ENCODE measurements at regions not wholly inside any gene's neighbourhood (a gene's known extent, or its start where the extent isn't known, plus 50 kb on each side); places are given as distances from the start of the nearest gene placed in this dataset.

DNA sequence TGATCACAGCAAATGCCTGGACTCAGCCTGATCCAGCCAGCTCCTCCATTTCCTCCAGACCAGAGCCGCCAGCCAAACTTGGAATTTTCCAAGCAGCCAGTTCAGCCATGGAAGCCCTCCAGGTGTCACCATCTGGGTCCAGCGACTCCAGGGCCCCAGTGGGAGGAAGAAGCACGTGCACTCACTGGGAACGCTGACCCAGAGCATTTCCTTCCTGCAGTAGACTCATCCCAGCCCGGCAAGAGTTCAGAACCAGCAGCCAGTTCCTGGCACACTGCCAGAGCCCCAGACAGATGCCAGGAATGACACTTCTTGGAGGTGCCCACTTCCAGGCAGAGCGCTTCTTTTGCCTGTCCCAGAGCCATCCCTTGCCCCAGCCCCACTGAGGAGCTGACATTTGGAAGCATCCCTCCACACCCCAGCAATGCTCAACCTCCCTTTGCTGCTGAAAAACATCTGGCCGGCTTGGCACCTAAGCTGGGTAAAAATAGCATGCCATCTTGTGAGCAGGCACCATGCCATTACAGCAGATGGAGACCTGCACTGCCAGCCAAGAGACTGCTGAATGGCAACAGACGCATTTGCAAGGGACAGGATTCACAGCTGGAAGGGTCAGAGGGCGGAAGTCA, 460.3 kb upstream of the PROK2 start:
- Histone ChIP-seq H3K4me1 (peaks cover 4 to 13% (median 12%) of the 10 kb centered on the region in 4 donors), H3K9me3 (no peaks in the 10 kb centered on the region), H3K27ac (peak overlapping the region in 2 of 4 donors; percentile 0 to 25), H3K4me3 (no peak overlapping the region), H3K36me3 (no peaks in the 10 kb centered on the region), H3K27me3 (no peaks in the 10 kb centered on the region)
- 54% methylated on average over 5 to 9 of the region's 9 CpGs for WGBS, 2 donors
- peak in 1 of 2 donors; percentile 4 for ATAC-seq (ENCODE audit: low FRiP score in 2 of 2)
- TF ChIP-seq, protein P1, sequence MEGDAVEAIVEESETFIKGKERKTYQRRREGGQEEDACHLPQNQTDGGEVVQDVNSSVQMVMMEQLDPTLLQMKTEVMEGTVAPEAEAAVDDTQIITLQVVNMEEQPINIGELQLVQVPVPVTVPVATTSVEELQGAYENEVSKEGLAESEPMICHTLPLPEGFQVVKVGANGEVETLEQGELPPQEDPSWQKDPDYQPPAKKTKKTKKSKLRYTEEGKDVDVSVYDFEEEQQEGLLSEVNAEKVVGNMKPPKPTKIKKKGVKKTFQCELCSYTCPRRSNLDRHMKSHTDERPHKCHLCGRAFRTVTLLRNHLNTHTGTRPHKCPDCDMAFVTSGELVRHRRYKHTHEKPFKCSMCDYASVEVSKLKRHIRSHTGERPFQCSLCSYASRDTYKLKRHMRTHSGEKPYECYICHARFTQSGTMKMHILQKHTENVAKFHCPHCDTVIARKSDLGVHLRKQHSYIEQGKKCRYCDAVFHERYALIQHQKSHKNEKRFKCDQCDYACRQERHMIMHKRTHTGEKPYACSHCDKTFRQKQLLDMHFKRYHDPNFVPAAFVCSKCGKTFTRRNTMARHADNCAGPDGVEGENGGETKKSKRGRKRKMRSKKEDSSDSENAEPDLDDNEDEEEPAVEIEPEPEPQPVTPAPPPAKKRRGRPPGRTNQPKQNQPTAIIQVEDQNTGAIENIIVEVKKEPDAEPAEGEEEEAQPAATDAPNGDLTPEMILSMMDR (IDR thresholded peaks at IDR 0.05): peak in 2 of 6 experiments; percentile 20 to 38
- TF ChIP-seq EP300 (IDR thresholded peaks at IDR 0.05) (no peak), POLR2AphosphoS5 (IDR thresholded peaks at IDR 0.05) (peak in 1 of 2 donors; percentile 40), POLR2A (IDR thresholded peaks at IDR 0.05) (no peak)
- DNase-seq: peak in 1 of 2 donors; percentile 35

DNA sequence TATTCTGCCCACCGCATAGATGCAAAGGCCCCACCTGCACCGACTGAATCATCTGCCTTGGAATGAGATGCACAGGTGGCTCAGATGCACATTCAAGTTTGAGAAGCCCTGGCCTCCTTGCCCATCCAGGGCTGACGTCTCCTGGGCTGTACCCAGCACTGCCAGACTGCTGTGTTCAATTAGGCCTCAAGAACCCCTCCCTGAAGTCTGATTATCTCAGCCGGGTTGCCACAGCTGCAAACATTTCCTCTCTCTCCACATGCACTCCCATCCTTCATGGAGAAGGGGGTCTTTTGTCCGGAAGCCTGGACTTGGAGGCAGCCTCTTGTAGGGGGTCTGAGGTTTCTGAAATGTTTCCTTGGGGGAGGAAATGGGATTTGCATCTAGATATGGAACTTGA, 459.4 kb upstream of the PROK2 start:
- Histone ChIP-seq H3K27me3 (no peaks in the 10 kb centered on the region), H3K9me3 (no peaks in the 10 kb centered on the region), H3K36me3 (no peaks in the 10 kb centered on the region), H3K4me3 (no peak overlapping the region), H3K27ac (peak overlapping the region in 1 of 4 donors; percentile 25), H3K4me1 (peaks cover 4 to 13% (median 12%) of the 10 kb centered on the region in 4 donors)
- WGBS, 2 donors: 79 to 87% methylated on average over 3 to 5 of the region's 5 CpGs
- ATAC-seq (ENCODE audit: low FRiP score in 2 of 2) (no peak), DNase-seq (no peak)
- no peak for TF ChIP-seq POLR2AphosphoS5 (IDR thresholded peaks at IDR 0.05)
- TF ChIP-seq, protein P1 (IDR thresholded peaks at IDR 0.05): no peak
- TF ChIP-seq POLR2A (IDR thresholded peaks at IDR 0.05): no peak
- TF ChIP-seq EP300 (IDR thresholded peaks at IDR 0.05): no peak

DNA sequence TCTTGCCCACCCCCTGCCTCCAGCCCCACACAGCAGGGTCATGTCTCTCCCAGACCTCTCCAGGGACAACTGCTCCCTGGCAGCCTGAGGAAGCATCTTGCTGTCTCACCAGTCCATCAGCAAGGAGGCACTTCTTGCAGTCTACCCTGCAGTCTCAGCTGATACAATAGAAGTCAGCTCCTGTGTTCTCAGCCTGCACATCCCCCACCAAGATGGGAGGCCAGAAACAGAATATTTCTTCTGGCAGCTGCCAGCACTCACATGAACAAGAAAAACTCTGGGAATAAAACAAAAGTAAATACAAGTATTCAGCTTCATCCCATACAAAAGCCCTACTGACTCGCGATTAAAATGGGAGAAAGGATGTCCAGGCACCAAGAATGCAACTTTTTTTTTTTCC, 457.4 kb upstream of the PROK2 start:
- Histone ChIP-seq H3K36me3 (no peaks in the 10 kb centered on the region), H3K27ac (no peak overlapping the region), H3K27me3 (no peaks in the 10 kb centered on the region), H3K9me3 (no peaks in the 10 kb centered on the region), H3K4me1 (peaks cover 4 to 13% (median 12%) of the 10 kb centered on the region in 4 donors), H3K4me3 (no peak overlapping the region)
- 75 to 77% methylated on average over 2 of the region's 2 CpGs for WGBS, 2 donors
- TF ChIP-seq POLR2A (IDR thresholded peaks at IDR 0.05): no peak
- no peak for TF ChIP-seq EP300 (IDR thresholded peaks at IDR 0.05)
- TF ChIP-seq, protein P1 (IDR thresholded peaks at IDR 0.05): no peak
- TF ChIP-seq POLR2AphosphoS5 (IDR thresholded peaks at IDR 0.05): no peak
- DNase-seq: no peak
- no peak for ATAC-seq (ENCODE audit: low FRiP score in 2 of 2)

DNA sequence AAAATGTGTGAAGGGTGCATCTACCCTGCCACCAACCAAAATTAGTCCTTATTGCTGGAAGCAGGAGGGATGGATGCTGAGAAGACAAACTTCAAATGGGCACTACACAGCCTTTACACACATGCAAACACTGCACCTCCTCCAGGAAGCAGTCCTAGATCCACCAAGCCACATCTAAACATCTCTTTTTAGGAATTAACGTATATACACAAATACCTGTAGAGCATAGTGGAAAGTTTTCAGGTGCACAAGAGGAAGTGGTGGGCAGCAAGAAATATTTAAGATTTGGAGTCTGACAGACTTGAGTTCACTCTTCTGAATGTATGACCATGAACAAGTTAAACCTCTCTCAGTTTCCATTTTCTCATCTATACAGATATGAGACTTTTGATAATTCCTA, 456.6 kb upstream of the PROK2 start:
- no peak overlapping the region for H3K4me3 ChIP-seq
- H3K9me3 ChIP-seq: no peaks in the 10 kb centered on the region
- no peak for DNase-seq
- ATAC-seq (ENCODE audit: low FRiP score in 2 of 2): no peak
- no peaks in the 10 kb centered on the region for H3K36me3 ChIP-seq
- H3K4me1 ChIP-seq: peaks cover 4 to 13% (median 12%) of the 10 kb centered on the region in 4 donors
- 88 to 94% methylated on average over 1 of the region's 1 CpG for WGBS, 2 donors
- no peak overlapping the region for H3K27ac ChIP-seq
- H3K27me3 ChIP-seq: no peaks in the 10 kb centered on the region
- TF ChIP-seq, protein P1 (IDR thresholded peaks at IDR 0.05): no peak
- no peak for TF ChIP-seq POLR2AphosphoS5 (IDR thresholded peaks at IDR 0.05)
- TF ChIP-seq EP300 (IDR thresholded peaks at IDR 0.05): no peak
- no peak for TF ChIP-seq POLR2A (IDR thresholded peaks at IDR 0.05)

DNA sequence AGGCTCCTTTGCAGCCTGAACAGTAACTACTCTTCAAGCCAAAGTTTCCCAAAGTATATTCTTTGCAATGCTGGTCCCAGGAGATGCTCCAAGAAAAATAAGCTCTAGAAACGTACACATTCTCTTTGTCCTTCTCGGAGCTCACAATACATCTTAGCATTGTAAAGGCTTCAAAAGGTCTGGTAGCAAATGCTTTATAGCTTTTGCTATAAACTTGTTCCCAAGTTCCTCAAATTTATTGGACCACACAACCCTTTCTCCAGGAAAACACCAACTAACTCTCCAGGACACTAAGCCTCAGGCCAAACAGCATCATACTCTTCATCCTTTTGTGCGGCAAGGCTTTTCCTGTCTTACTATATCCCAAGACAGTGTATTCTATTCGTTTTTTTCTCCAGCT, 455.6 kb upstream of the PROK2 start:
- WGBS, 2 donors: 86 to 88% methylated on average over 4 of the region's 4 CpGs
- no peak overlapping the region for H3K27ac ChIP-seq
- TF ChIP-seq, protein P1 (IDR thresholded peaks at IDR 0.05): no peak
- no peak for TF ChIP-seq POLR2AphosphoS5 (IDR thresholded peaks at IDR 0.05)
- no peak for TF ChIP-seq EP300 (IDR thresholded peaks at IDR 0.05)
- no peak for TF ChIP-seq POLR2A (IDR thresholded peaks at IDR 0.05)
- no peaks in the 10 kb centered on the region for H3K27me3 ChIP-seq
- peaks cover 4 to 11% (median 10%) of the 10 kb centered on the region in 4 donors for H3K4me1 ChIP-seq
- H3K4me3 ChIP-seq: no peak overlapping the region
- H3K9me3 ChIP-seq: no peaks in the 10 kb centered on the region
- DNase-seq (no peak), ATAC-seq (ENCODE audit: low FRiP score in 2 of 2) (no peak)
- H3K36me3 ChIP-seq: no peaks in the 10 kb centered on the region
